SH-SY5Y (cell line): ENCODE measurements at regions not wholly inside any gene's neighbourhood (a gene's known extent, or its start where the extent isn't known, plus 50 kb on each side); places are given as distances from the start of the nearest gene placed in this dataset.

Experiments used
- GATA2 ChIP-seq: IDR thresholded peaks from 2 replicates; pipeline ENCODE4 v1.6.1; 2011; ENCODE audit warnings: mild to moderate bottlenecking, low read depth, low read length
- GATA3 ChIP-seq: IDR thresholded peaks from 2 replicates; pipeline ENCODE4 v1.6.1; 2011; ENCODE audit warnings: low read depth, mild to moderate bottlenecking, low read length, moderate library complexity

GRCh38 chrX:98289726-98290125, 1406.0 kb downstream of the RPA4 start:
- TF ChIP-seq GATA2 (no peak), GATA3 (no peak)
